GM23338 (cell line): ENCODE measurements at regions not wholly inside any gene's neighbourhood (a gene's known extent, or its start where the extent isn't known, plus 50 kb on each side); places are given as distances from the start of the nearest gene placed in this dataset.

Experiments
- ATAC-seq: fragments of 200-7000 bp; cut with Tn5 transposase; 3 replicates; pipeline ENCODE4 v1.9.1; 2020
- DNase-seq: peaks from one replicate; pipeline ENCODE4 v3.0.0-alpha.2; 2015; ENCODE audit warnings: low spot score
- H2AFZ ChIP-seq: fragments of 200-600 bp; sonication (generic); 2 replicates; pipeline ENCODE4 v1.8.0; 2016; ENCODE audit warnings: antibody characterized with exemption, mild to moderate bottlenecking, moderate library complexity
- H3F3A ChIP-seq: fragments of 200-600 bp; sonication (generic); replicated peaks from 2 replicates; pipeline ENCODE4 v1.8.0; 2017; ENCODE audit warnings: antibody characterized with exemption, mixed run types, low read depth
- H3K27ac ChIP-seq: fragments of 200-600 bp; sonication (generic); 2 replicates; pipeline ENCODE4 v1.6.1; 2016; ENCODE audit warnings: low read depth
- H3K27me3 ChIP-seq: fragments of 200-600 bp; sonication (generic); 2 replicates; pipeline ENCODE4 v1.8.0; 2016; ENCODE audit warnings: mild to moderate bottlenecking, mixed run types, moderate library complexity; ENCODE audit not compliant: insufficient read depth
- H3K36me3 ChIP-seq: fragments of 200-600 bp; sonication (generic); 2 replicates; pipeline ENCODE4 v1.8.0; 2016; ENCODE audit warnings: mild to moderate bottlenecking; ENCODE audit not compliant: insufficient read depth
- H3K4me1 ChIP-seq: fragments of 200-600 bp; sonication (generic); 2 replicates; pipeline ENCODE4 v1.8.0; 2016; ENCODE audit warnings: mild to moderate bottlenecking, moderate library complexity; ENCODE audit not compliant: insufficient read depth
- H3K4me2 ChIP-seq: fragments of 200-600 bp; sonication (generic); 2 replicates; pipeline ENCODE4 v1.7.1; 2017; ENCODE audit warnings: mixed run types
- H3K4me3 ChIP-seq: fragments of 200-600 bp; sonication (generic); 2 replicates; pipeline ENCODE4 v1.6.1; 2016; ENCODE audit warnings: mixed run types
- H3K79me2 ChIP-seq: fragments of 200-600 bp; sonication (generic); replicated peaks from 2 replicates; pipeline ENCODE4 v1.8.0; 2017; ENCODE audit warnings: mild to moderate bottlenecking; ENCODE audit not compliant: insufficient read depth
- H3K9me2 ChIP-seq: fragments of 200-600 bp; sonication (generic); 2 replicates; pipeline ENCODE4 v1.8.0; 2017; ENCODE audit not compliant: insufficient read depth
- H4K20me1 ChIP-seq: fragments of 200-600 bp; sonication (generic); replicated peaks from 2 replicates; pipeline ENCODE4 v1.8.0; 2017; ENCODE audit warnings: mild to moderate bottlenecking; ENCODE audit not compliant: insufficient read depth
- H3K27ac Mint-ChIP-seq: 2 replicates; pipeline ENCODE4 v1.8.0; 2020; ENCODE audit warnings: inconsistent platforms, mild to moderate bottlenecking, moderate library complexity, mixed read lengths
- H3K27me3 Mint-ChIP-seq: 3 replicates; pipeline ENCODE4 v1.8.0; 2022; ENCODE audit warnings: low read depth, mild to moderate bottlenecking, moderate library complexity, mixed read lengths, inconsistent platforms; ENCODE audit not compliant: insufficient read depth, poor library complexity
- H3K36me3 Mint-ChIP-seq: 3 replicates; pipeline ENCODE4 v1.8.0; 2021; ENCODE audit warnings: low read depth, mild to moderate bottlenecking, inconsistent platforms, moderate library complexity, mixed read lengths
- H3K4me1 Mint-ChIP-seq: 3 replicates; pipeline ENCODE4 v1.8.0; 2020; ENCODE audit warnings: mild to moderate bottlenecking, inconsistent platforms, mixed read lengths
- H3K4me3 Mint-ChIP-seq: 3 replicates; pipeline ENCODE4 v1.8.0; 2021; ENCODE audit warnings: moderate library complexity, mild to moderate bottlenecking, inconsistent platforms, mixed read lengths
- H3K9me3 Mint-ChIP-seq: 3 replicates; pipeline ENCODE4 v1.8.0; 2020; ENCODE audit warnings: moderate library complexity, mild to moderate bottlenecking, inconsistent platforms, mixed read lengths
- JUNB ChIP-seq: IDR thresholded peaks from one replicate; pipeline ENCODE4 v1.6.1; 2016; ENCODE audit warnings: antibody characterized with exemption; ENCODE audit not compliant: unreplicated experiment
- STAT1 ChIP-seq: IDR thresholded peaks from one replicate; pipeline ENCODE4 v1.6.1; 2016; ENCODE audit warnings: antibody characterized with exemption; ENCODE audit not compliant: unreplicated experiment
- ZNF114 ChIP-seq: fragments of 250-450 bp; sonication (Bioruptor Pico); IDR thresholded peaks from 2 replicates; pipeline ENCODE4 v1.5.0; 2020; ENCODE audit warnings: mild to moderate bottlenecking, moderate library complexity
- TF ChIP-seq, protein P1 (sequence below): fragments of 250-450 bp; sonication (Bioruptor Pico); IDR thresholded peaks from 2 replicates; pipeline ENCODE4 v1.5.0; 2020; ENCODE audit warnings: mild to moderate bottlenecking, moderate library complexity
- TF ChIP-seq, protein P2 (sequence below): IDR thresholded peaks from 2 replicates; pipeline ENCODE4 v1.6.1; 2016; ENCODE audit warnings: antibody characterized with exemption

DNA sequence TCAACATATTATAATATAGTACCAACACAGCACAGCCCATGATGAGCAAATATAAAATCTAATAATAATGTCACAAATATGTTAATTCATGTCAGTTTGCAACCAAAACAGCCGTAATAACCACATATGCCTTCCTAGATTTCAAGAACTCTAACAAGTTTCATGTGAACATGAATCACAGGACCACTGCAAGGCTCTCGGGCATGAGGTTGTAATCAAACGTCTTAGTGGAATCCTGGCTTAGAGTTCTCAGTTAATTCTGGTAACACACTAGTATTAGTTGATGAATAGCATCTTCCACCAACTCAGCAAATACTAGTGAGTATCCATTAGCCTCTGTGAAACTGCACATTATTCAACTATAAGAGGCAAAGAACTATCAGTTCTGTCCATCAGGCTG, 379.3 kb upstream of the TENM3 start (continued):
- TF ChIP-seq, protein P1, sequence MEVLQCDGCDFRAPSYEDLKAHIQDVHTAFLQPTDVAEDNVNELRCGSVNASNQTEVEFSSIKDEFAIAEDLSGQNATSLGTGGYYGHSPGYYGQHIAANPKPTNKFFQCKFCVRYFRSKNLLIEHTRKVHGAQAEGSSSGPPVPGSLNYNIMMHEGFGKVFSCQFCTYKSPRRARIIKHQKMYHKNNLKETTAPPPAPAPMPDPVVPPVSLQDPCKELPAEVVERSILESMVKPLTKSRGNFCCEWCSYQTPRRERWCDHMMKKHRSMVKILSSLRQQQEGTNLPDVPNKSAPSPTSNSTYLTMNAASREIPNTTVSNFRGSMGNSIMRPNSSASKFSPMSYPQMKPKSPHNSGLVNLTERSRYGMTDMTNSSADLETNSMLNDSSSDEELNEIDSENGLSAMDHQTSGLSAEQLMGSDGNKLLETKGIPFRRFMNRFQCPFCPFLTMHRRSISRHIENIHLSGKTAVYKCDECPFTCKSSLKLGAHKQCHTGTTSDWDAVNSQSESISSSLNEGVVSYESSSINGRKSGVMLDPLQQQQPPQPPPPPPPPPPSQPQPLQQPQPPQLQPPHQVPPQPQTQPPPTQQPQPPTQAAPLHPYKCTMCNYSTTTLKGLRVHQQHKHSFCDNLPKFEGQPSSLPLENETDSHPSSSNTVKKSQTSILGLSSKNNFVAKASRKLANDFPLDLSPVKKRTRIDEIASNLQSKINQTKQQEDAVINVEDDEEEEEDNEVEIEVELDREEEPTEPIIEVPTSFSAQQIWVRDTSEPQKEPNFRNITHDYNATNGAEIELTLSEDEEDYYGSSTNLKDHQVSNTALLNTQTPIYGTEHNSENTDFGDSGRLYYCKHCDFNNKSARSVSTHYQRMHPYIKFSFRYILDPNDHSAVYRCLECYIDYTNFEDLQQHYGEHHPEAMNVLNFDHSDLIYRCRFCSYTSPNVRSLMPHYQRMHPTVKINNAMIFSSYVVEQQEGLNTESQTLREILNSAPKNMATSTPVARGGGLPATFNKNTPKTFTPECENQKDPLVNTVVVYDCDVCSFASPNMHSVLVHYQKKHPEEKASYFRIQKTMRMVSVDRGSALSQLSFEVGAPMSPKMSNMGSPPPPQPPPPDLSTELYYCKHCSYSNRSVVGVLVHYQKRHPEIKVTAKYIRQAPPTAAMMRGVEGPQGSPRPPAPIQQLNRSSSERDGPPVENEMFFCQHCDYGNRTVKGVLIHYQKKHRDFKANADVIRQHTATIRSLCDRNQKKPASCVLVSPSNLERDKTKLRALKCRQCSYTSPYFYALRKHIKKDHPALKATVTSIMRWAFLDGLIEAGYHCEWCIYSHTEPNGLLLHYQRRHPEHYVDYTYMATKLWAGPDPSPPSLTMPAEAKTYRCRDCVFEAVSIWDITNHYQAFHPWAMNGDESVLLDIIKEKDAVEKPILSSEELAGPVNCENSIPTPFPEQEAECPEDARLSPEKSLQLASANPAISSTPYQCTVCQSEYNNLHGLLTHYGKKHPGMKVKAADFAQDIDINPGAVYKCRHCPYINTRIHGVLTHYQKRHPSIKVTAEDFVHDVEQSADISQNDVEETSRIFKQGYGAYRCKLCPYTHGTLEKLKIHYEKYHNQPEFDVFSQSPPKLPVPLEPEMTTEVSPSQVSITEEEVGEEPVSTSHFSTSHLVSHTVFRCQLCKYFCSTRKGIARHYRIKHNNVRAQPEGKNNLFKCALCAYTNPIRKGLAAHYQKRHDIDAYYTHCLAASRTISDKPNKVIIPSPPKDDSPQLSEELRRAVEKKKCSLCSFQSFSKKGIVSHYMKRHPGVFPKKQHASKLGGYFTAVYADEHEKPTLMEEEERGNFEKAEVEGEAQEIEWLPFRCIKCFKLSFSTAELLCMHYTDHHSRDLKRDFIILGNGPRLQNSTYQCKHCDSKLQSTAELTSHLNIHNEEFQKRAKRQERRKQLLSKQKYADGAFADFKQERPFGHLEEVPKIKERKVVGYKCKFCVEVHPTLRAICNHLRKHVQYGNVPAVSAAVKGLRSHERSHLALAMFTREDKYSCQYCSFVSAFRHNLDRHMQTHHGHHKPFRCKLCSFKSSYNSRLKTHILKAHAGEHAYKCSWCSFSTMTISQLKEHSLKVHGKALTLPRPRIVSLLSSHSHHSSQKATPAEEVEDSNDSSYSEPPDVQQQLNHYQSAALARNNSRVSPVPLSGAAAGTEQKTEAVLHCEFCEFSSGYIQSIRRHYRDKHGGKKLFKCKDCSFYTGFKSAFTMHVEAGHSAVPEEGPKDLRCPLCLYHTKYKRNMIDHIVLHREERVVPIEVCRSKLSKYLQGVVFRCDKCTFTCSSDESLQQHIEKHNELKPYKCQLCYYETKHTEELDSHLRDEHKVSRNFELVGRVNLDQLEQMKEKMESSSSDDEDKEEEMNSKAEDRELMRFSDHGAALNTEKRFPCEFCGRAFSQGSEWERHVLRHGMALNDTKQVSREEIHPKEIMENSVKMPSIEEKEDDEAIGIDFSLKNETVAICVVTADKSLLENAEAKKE (CRISPR knock-in tag): no peak
- TF ChIP-seq STAT1 (no peak), ZNF114 (CRISPR knock-in tag) (no peak), JUNB (no peak)
- TF ChIP-seq, protein P2, sequence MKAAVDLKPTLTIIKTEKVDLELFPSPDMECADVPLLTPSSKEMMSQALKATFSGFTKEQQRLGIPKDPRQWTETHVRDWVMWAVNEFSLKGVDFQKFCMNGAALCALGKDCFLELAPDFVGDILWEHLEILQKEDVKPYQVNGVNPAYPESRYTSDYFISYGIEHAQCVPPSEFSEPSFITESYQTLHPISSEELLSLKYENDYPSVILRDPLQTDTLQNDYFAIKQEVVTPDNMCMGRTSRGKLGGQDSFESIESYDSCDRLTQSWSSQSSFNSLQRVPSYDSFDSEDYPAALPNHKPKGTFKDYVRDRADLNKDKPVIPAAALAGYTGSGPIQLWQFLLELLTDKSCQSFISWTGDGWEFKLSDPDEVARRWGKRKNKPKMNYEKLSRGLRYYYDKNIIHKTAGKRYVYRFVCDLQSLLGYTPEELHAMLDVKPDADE: no peak

DNA sequence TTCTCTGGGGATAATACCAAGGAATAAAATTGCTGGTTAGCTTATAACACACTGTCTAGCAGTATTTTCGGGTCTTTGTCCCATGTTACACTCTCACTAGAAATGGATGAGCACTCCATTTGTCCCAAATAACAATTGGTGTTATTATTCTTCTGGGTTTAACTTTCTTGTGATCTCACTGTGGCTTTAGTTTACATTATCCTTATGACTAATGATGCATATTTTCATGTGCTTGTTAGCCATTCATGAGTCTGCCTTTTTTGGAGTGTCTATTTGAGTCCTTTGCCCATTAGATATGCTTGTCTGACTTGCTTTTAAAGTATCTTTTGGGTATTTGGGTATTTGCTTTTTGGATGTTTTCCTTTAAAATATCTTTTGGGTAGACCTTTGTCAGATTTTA, 372.9 kb upstream of the TENM3 start:
- Histone ChIP-seq H3K4me2 (no peak overlapping the region), H3K36me3 (no peaks in the 10 kb centered on the region), H3K4me3 (no peak overlapping the region), H3F3A (no peaks in the 10 kb centered on the region), H2AFZ (no peak overlapping the region), H3K27me3 (no peaks in the 10 kb centered on the region), H4K20me1 (no peaks in the 10 kb centered on the region), H3K79me2 (no peaks in the 10 kb centered on the region), H3K27ac (no peak overlapping the region), H3K9me2 (no peaks in the 10 kb centered on the region), H3K4me1 (0 out of 2 replicates have a peak, but pooled peaks cover 7% of the 10 kb centered on the region)
- DNase-seq (no peak), ATAC-seq (no peak)
- Mint-ChIP-seq H3K9me3 (no peaks in the 10 kb centered on the region), H3K27ac (no peak overlapping the region), H3K36me3 (no peaks in the 10 kb centered on the region), H3K27me3 (no peaks in the 10 kb centered on the region), H3K4me3 (no peak overlapping the region), H3K4me1 (peaks cover 8% of the 10 kb centered on the region; the same call in 2 of the 3 replicates)
- no peak for TF ChIP-seq JUNB
- TF ChIP-seq, protein P2: no peak
